ENCODE measurements at regions not wholly inside any gene's neighbourhood (a gene's known extent, or its start where the extent isn't known, plus 50 kb on each side); places are given as distances from the start of the nearest gene placed in this dataset.

- no peaks in the 10 kb centered on the region for H3K4me1 ChIP-seq
- intact Hi-C loops (cut with DNase I): no loop called here
- no peaks in the 10 kb centered on the region for H3K27me3 ChIP-seq
- WGBS (ENCODE audit: insufficient coverage, low coverage, low lambda C conversion rate, missing lambda C conversion rate): 44% methylated on average over 3 of the region's 3 CpGs
- H3K9me3 ChIP-seq: no peaks in the 10 kb centered on the region
- TF ChIP-seq CTCF (IDR thresholded peaks at IDR 0.05): no peak
- TF ChIP-seq POLR2A (IDR thresholded peaks at IDR 0.05): no peak
- DNase-seq: no peak
- no peak overlapping the region for H3K4me3 ChIP-seq
- H3K27ac ChIP-seq: no peak overlapping the region
- ATAC-seq: no peak
- H3K36me3 ChIP-seq: no peaks in the 10 kb centered on the region
Observed at GRCh38 chr5:107121793-107122519, 548.8 kb downstream of the EFNA5 start.

GRCh38 chr5:107119656-107120055 is 551.1 kb downstream of the EFNA5 start:
- no peak overlapping the region for H3K4me3 ChIP-seq
- TF ChIP-seq CTCF (IDR thresholded peaks at IDR 0.05) (no peak), POLR2A (IDR thresholded peaks at IDR 0.05) (no peak)
- H3K27me3 ChIP-seq: no peaks in the 10 kb centered on the region
- no peaks in the 10 kb centered on the region for H3K4me1 ChIP-seq
- WGBS (ENCODE audit: insufficient coverage, low coverage, low lambda C conversion rate, missing lambda C conversion rate): 70% methylated on average over 2 of the region's 2 CpGs
- intact Hi-C loops (cut with DNase I): no loop called here
- H3K36me3 ChIP-seq: no peaks in the 10 kb centered on the region
- ATAC-seq (no peak), DNase-seq (no peak)
- H3K27ac ChIP-seq: no peak overlapping the region
- H3K9me3 ChIP-seq: no peaks in the 10 kb centered on the region

GRCh38 chr5:107118184-107119019 is 552.3 kb downstream of the EFNA5 start:
- Histone ChIP-seq H3K4me1 (no peaks in the 10 kb centered on the region), H3K36me3 (no peaks in the 10 kb centered on the region), H3K9me3 (no peaks in the 10 kb centered on the region), H3K27ac (no peak overlapping the region), H3K27me3 (no peaks in the 10 kb centered on the region), H3K4me3 (no peak overlapping the region)
- no peak for TF ChIP-seq CTCF (IDR thresholded peaks at IDR 0.05)
- no peak for TF ChIP-seq POLR2A (IDR thresholded peaks at IDR 0.05)
- intact Hi-C loops (cut with DNase I): no loop called here
- WGBS (ENCODE audit: insufficient coverage, low coverage, low lambda C conversion rate, missing lambda C conversion rate): 57% methylated on average over 6 of the region's 6 CpGs
- DNase-seq: no peak
- no peak for ATAC-seq

GRCh38 chr5:107112216-107112615 is 558.5 kb downstream of the EFNA5 start:
- H3K4me1 ChIP-seq: no peaks in the 10 kb centered on the region
- no peak for ATAC-seq
- DNase-seq: no peak
- H3K36me3 ChIP-seq: no peaks in the 10 kb centered on the region
- no peaks in the 10 kb centered on the region for H3K9me3 ChIP-seq
- intact Hi-C loops (cut with DNase I): no loop called here
- no peaks in the 10 kb centered on the region for H3K27me3 ChIP-seq
- no peak overlapping the region for H3K4me3 ChIP-seq
- H3K27ac ChIP-seq: no peak overlapping the region
- no peak for TF ChIP-seq POLR2A (IDR thresholded peaks at IDR 0.05)
- no peak for TF ChIP-seq CTCF (IDR thresholded peaks at IDR 0.05)
- 52% methylated on average over 5 of the region's 5 CpGs for WGBS (ENCODE audit: insufficient coverage, low coverage, low lambda C conversion rate, missing lambda C conversion rate)

Measured in right lobe of liver (tissue), 6 donors.